ENCODE measurements at regions not wholly inside any gene's neighbourhood (a gene's known extent, or its start where the extent isn't known, plus 50 kb on each side); places are given as distances from the start of the nearest gene placed in this dataset.

DNA sequence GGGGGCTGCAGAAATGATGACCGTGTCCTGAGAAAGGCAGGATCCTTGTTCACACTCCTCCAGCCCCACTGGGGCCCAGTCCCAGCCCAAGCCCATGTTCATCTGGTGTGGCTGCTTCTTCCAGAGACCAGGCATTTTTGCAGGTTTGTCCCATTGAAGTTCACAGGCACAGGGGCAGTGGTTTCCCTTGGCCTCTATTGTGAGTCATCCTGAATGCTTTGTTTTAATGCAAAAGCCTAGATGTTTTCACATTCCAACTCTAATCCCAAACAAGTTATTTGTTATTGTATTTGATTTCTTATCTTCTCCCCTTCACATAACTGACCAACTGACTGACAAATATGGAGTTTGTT is 426.4 kb upstream of the ID2 start (continued):
- TF ChIP-seq MYC (IDR thresholded peaks at IDR 0.05; ENCODE audit: low read depth, low read length) (no peak), MYC (CRISPR knock-in tag; IDR thresholded peaks at IDR 0.05; ENCODE audit: borderline replicate concordance, low read depth) (no peak), NFXL1 (CRISPR knock-in tag; IDR thresholded peaks at IDR 0.05) (no peak), E2F3 (CRISPR knock-in tag; IDR thresholded peaks at IDR 0.05) (no peak)
- TF ChIP-seq, protein P1, sequence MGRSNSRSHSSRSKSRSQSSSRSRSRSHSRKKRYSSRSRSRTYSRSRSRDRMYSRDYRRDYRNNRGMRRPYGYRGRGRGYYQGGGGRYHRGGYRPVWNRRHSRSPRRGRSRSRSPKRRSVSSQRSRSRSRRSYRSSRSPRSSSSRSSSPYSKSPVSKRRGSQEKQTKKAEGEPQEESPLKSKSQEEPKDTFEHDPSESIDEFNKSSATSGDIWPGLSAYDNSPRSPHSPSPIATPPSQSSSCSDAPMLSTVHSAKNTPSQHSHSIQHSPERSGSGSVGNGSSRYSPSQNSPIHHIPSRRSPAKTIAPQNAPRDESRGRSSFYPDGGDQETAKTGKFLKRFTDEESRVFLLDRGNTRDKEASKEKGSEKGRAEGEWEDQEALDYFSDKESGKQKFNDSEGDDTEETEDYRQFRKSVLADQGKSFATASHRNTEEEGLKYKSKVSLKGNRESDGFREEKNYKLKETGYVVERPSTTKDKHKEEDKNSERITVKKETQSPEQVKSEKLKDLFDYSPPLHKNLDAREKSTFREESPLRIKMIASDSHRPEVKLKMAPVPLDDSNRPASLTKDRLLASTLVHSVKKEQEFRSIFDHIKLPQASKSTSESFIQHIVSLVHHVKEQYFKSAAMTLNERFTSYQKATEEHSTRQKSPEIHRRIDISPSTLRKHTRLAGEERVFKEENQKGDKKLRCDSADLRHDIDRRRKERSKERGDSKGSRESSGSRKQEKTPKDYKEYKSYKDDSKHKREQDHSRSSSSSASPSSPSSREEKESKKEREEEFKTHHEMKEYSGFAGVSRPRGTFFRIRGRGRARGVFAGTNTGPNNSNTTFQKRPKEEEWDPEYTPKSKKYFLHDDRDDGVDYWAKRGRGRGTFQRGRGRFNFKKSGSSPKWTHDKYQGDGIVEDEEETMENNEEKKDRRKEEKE (IDR thresholded peaks at IDR 0.05; ENCODE audit: borderline replicate concordance in 1 of 2, control insufficient read depth in 1 of 2, low read depth in 2 of 2, low read length in 1 of 2) = no peak
- TF ChIP-seq, protein P2, sequence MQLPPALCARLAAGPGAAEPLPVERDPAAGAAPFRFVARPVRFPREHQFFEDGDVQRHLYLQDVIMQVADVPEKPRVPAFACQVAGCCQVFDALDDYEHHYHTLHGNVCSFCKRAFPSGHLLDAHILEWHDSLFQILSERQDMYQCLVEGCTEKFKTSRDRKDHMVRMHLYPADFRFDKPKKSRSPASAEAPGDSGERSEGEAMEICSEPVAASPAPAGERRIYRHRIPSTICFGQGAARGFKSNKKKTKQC (CRISPR knock-in tag; IDR thresholded peaks at IDR 0.05) = no peak

DNA sequence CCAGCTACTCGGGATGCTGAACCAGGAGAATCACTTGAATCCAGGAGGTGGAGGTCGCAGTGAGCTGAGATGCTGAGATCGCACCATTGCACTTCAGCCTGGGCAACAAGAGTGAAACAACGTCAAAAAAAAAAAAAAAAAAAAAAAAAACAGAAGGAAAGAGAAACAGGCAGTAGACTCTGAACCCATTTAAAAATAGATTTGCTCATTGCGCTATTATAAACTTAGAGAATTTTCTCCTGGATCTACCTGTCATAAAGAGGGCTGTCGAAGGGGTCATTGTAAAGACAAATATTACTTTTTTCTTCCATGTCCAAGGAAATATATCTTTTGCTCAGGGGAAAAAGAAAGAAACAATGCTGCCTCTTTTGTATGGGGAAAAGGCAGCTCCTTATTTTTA is 425.0 kb upstream of the ID2 start:
- H3K4me1 ChIP-seq (replicated peaks in 1 of 2; ENCODE audit: control insufficient read depth in 2 of 2, insufficient read depth in 2 of 2, low read length in 2 of 2) = no peaks in the 10 kb centered on the region
- DNase-seq (ENCODE audit: extremely low read depth in 1 of 4, low spot score in 3 of 4) (no peak), ATAC-seq (no peak), FAIRE-seq (no peak)
- no peaks in the 10 kb centered on the region for H3K36me3 ChIP-seq (ENCODE audit: control insufficient read depth, insufficient read depth, low read length)
- 0 out of 2 replicates have a peak, but pooled peaks cover 4% of the 10 kb centered on the region for H4K20me1 ChIP-seq (replicated peaks; ENCODE audit: control insufficient read depth, insufficient read depth, low read length)
- peaks cover 5 to 6% of the 10 kb centered on the region in 2 experiments; a peak in 4 of 5 replicates for H3K27me3 ChIP-seq (ENCODE audit: control insufficient read depth in 2 of 2, insufficient read depth in 2 of 2, low read length in 2 of 2)
- no TSS peak for BruUV-seq (replicated peaks)
- no peak overlapping the region for H3K27ac ChIP-seq (ENCODE audit: extremely low read depth, low read depth, low read length)
- TF ChIP-seq ZBTB2 (IDR thresholded peaks at IDR 0.05) (no peak), TRIM28 (IDR thresholded peaks at IDR 0.05) (no peak), NEUROD1 (IDR thresholded peaks at IDR 0.05; ENCODE audit: borderline replicate concordance, low read depth, low read length, partially characterized antibody) (no peak)
- TF ChIP-seq, protein P3, sequence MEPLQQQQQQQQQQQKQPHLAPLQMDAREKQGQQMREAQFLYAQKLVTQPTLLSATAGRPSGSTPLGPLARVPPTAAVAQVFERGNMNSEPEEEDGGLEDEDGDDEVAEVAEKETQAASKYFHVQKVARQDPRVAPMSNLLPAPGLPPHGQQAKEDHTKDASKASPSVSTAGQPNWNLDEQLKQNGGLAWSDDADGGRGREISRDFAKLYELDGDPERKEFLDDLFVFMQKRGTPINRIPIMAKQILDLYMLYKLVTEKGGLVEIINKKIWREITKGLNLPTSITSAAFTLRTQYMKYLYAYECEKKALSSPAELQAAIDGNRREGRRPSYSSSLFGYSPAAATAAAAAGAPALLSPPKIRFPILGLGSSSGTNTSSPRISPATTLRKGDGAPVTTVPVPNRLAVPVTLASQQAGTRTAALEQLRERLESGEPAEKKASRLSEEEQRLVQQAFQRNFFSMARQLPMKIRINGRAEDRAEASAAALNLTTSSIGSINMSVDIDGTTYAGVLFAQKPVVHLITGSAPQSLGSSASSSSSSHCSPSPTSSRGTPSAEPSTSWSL (CRISPR knock-in tag; IDR thresholded peaks at IDR 0.05; ENCODE audit: borderline replicate concordance) = no peak
- WGBS (ENCODE audit: insufficient coverage, low coverage, missing lambda C conversion rate) = 6% methylated on average over 3 of the region's 6 CpGs
- H3K4me3 ChIP-seq = no peak overlapping the region
- H3K9me3 ChIP-seq (replicated peaks; ENCODE audit: control insufficient read depth, insufficient read depth, low read depth, low read length) = no peaks in the 10 kb centered on the region
- intact Hi-C loops (cut with micrococcal nuclease) (no loop called here), in situ Hi-C loops (cut with MboI) (no loop called here)
- CTCF ChIA-PET (ENCODE audit: low intra/inter-chr PET ratio) = no interaction called here
- H3K9me1 ChIP-seq (ENCODE audit: control insufficient read depth, insufficient read depth, low read length) = no peaks in the 10 kb centered on the region
- no peak overlapping the region for H2AFZ ChIP-seq (ENCODE audit: low read depth, low read length)
- H3K9ac ChIP-seq (ENCODE audit: insufficient read depth in 1 of 2, low read depth in 2 of 2, low read length in 2 of 2) = no peak overlapping the region
- POLR2A ChIA-PET = no interaction called here
- H3K79me2 ChIP-seq (ENCODE audit: control insufficient read depth, insufficient read depth, low read length) = no peaks in the 10 kb centered on the region
- no peak overlapping the region for H3K4me2 ChIP-seq (ENCODE audit: insufficient read depth, low read length)

Data from K562 (cell line).